GM21619 (cell line): ENCODE measurements at regions not wholly inside any gene's neighbourhood (a gene's known extent, or its start where the extent isn't known, plus 50 kb on each side); places are given as distances from the start of the nearest gene placed in this dataset.
"Not testable (repeated sequence)": the region's sequence is repeated elsewhere in the genome, so short reads cannot be mapped to it uniquely, and the experiment has no call there.

ENCODE experiments used
- ATAC-seq: cut with Tn5 transposase; IDR thresholded peaks from one replicate; pipeline ENCODE4 v1.9.1; 2021; ENCODE audit not compliant: unreplicated experiment

GRCh38 chr1:73100216-73100615, 817.9 kb upstream of the NEGR1 start:
- no peak for ATAC-seq

DNA sequence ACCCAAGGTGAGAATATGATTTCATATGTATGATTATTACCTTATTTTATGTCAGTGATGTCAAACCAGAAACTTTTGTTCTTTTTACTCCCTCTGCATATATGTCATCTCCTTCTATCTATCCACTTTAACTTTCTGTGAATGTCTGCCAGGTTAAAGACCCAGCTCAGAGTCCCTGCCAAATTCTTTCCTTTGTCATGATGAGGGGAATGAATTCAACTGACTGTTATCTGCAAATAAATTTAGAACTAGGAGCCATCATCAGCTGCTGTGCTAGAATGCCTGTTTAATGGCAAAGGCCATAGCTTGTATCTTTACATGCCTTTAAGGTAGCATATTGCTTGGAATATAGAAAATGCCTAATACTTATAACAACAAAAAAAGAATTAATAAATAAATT, 815.6 kb upstream of the NEGR1 start:
- ATAC-seq, result no peak

- ATAC-seq, result no peak
Observed at GRCh38 chr1:73096841-73097240, 814.5 kb upstream of the NEGR1 start.

DNA sequence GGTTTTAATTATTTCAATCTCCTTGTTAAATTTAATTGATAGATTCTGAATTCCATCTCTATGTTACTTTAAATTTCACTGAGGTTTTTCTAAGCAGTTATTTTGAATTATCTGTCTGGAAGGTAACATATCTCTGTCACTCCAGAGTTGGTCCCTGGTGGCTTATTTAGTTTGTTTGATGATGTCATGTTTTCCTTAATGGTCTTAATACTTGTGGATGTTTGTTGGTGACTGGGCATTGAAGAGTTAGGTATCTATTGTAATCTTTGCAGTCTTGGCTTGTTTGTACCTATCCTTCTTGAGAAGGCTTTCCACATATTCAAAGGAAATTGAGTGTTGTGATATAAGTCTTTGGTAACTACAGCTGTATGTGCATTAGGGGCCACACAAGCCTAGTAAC, 810.0 kb upstream of the NEGR1 start:
- no peak for ATAC-seq

DNA sequence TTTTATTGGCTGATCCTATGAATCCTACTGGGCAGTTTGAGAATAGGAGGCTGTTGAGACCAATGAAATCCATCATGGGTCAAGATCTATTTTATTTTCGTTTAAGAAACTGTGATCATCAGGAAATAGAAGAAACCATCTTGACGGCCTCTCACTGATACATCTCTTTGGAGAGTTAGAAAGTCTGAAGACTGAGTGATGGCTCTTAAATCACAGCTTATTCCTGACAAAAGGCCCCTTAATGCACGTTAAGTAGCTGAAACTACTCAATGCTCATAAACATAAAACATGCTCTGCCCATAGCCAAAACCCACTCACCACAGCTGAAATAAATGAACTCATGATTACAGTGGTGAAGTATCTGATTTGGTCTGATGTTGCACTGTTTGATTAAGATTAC, 784.5 kb upstream of the NEGR1 start:
- ATAC-seq, result no peak

DNA sequence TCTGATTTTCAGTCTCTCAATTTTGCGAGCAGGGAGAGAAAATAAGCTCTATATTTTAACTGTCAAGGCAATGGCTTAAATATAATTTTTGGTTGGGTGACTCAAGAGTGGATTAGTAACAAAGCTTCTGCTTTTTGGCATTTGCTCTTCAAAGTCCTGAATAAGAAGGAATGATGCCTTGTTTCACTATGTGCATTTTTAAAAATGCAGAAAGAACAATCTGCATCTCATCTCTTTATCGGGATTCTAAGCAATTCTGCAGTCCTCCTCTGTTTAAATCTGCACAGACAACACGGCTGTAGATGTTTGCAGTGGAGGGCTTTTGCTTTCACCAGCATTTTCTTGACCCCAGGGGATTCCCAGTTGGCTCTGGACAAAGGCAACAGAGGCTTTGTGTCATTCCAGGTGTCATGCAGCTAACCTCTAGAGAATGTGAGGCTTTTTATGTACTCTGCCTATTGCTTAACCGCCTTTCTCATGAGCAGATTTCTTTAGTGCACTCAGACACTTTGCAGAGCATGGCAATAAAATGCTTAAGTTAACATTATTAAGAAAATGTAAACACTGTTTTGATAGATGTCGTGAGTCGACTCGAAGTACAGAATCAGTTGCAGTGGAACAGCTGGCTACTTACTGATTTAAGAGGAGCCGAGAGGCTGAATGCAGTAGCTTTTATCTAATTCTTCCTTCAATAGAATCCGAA, 783.2 kb upstream of the NEGR1 start:
- no peak for ATAC-seq

DNA sequence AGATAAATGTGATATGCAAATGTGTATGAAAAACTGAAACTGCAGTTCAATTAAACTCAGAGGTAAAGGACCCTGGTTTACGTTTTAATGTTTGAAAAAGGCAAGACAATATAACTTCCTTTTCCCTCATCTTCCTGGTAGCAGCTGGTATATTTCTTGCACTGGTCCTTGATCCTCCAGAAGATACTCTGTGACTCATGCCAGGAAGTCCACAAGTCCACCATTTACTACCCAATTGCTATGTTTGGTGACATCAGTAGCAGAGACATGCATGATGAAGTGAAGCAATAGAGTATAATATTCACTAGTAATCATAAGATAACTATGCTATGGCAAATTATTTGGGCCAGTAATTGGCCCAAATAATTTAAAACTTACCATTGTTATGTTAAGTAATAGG, 774.5 kb upstream of the NEGR1 start:
- no peak for ATAC-seq

DNA sequence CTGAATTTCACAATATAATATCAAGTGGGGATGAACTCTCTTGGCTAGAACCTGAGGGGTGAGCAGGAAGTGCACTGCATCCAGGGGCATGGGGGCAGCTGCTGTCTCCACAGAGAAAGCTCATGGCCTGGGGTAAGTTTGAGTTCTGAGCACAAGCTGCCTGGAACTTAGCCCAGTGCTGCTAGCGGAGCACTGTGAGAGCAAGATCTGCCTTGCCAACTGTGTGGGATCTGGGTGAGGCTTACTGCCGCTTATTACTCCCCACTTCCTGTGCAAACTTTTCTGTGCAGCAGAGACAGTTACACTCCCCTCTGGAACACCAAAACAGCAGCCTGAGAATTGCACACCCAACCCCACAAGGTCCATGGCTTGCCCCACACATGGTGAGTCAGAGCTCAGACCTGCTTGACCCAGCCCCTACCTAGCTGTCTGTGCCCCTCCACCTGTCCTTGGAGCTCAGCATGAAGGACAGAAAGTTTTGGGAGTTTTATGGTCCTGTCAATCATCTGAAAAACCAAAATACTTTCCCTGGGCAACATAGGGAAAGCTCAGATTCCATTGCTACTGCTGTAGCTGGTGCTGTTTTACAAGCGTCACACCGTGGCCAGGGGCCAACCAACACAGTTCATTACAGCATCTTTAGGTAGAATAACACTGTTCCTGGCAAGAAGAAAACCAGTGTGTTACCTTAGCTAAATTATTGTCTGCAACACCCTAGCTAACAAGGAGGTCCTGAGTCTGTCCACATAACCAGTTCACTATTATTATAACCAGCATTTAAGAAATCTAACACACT, 762.1 kb upstream of the NEGR1 start:
- ATAC-seq, result no peak

DNA sequence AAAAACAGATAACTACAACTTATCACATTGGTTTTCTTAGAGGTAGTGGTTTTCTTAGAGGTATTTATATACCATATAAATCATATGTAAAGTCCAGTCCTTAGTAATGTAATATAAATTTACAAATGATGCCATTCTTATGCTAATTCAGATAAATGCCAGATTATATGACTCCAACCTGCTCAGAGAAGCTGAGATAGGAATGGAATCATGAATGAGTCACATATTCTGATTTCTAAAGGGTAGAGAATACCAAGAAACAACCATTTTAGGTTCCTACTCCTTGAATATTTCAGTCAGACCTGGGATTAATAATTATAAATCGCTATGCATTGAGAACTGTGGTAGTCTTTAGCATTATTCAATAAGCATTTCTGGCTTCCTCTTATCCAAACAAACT, 760.1 kb upstream of the NEGR1 start:
- no peak for ATAC-seq

DNA sequence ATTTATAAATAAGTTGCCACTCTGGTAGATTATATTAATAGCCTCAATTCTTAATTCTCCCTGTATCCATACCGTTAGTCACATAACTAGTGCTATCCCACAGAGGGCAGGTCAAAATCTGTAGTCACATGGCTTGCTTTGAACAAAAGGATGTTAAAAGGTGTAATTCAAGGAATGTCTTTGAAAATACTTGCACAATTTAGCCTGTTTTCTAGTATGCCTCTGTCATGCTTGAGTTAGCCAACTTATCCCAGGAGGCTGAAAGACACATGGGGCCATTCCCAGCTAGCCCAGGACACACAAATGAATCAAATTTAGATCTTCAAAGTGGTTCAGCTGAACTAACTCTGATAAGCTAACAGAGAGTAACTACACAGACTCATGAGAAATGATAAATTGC, 758.5 kb upstream of the NEGR1 start:
- no peak for ATAC-seq

GRCh38 chr1:73034271-73034670, 751.9 kb upstream of the NEGR1 start:
- no peak for ATAC-seq

DNA sequence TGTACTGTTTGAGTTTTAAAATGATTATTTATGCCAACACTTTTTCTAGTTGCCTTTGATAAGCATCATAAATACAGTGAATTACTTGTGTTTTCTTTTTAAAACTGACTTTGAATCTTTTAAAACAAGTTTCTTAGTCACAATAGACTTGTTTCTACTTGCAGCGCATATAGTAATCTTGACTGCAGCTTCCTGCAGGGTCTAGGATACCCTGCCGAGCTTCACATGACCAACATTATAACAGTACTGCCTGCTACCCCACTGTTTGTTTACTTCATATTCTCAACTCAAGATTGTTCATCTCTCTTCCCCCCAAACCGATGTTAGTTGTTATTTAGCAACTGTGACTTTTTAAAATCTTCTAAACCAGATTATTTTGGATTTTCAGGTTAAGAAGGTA, 751.3 kb upstream of the NEGR1 start:
- no peak for ATAC-seq

DNA sequence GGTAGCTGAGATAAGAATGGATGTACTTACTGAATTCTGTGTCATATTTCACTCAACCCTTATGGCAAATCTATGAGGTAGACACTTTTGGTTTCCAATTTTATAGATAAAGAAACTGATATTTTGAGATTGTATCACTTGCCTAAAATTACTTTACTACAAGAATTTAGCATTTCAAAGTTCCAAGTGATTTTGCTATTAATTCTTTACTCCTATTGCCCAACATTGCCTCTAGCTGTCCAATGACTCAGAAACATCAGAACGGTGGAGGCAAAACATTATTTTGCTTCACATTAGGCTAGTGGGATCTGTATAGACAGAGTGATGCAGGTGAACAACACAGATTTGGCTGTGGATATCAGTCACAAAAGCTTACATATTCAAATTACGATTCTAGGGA, 747.2 kb upstream of the NEGR1 start:
- no peak for ATAC-seq

DNA sequence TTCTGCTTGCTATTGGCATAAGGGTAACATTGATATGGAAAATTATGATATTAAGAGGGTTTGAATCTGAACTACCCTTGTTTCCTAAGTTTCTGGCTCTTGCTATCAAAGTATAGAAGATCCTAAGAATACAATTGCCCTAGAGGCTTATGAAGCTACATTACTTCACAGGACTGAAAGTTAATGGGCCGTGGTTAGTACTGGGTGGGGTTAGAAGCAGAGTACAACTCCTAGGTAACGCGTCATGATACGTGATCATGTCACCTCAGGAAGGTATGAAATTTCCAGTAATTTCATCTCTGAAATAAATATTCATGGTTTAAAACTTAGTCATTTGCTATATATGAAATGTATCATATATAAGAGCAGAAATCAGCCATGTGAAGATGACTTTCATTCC, 743.8 kb upstream of the NEGR1 start:
- no peak for ATAC-seq

- ATAC-seq, result no peak
Observed at GRCh38 chr1:73009938-73010337, 727.6 kb upstream of the NEGR1 start.

DNA sequence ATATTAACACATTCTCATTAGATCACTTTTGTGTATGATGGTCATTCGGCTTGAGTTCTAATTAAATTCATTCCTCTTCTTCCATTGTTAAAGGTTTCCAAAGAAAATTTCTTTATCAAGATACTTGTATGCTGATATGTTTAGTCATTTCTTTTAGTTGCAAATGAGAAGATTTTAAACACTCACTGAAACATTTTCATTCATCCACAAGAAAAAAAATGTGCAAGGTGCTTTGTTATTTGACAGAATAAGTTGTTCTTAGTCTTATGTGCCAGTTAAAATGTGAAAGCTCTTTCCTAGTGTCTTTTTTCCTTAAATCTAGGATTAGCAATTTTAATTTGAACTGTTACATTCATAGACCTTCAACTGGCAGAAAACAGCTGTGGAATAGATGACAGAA, 727.0 kb upstream of the NEGR1 start:
- ATAC-seq, result no peak

DNA sequence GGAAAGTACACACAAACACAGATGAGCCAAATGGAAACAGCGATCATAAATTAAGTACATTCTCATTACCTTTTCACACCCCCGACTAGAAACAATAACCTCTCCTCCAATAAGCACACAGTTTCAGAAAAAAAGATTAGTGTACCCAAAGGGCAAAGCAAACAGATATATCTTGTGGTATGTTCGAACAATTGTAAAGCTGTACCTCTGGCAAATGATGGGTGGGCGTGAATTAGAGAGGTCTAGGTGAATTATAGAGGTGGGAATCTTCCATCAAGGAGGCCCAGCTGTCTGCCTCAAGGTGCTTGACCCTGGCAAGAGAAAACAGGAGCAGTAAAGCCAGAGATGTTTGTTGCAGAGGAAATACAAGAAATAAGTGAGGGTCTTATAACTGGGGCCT, 715.3 kb upstream of the NEGR1 start:
- ATAC-seq, result no peak

DNA sequence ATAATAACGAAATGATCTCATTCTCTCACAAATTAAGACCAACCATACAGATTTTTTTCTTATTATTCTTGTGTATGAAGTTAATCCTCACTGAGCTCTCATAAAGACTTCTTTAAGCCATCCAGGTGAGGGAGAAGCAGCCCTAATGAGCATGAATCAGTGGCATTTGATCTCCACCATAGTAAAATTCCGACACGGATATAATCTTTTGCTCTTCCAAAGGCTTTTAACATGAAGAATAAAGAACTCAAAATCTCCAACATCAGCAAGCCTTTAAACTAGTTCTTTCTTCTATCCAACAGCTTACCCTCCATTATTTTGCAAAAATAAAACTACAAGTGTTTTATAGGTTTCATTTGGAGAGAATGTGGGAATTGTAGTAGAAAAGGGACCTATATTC, 714.7 kb upstream of the NEGR1 start:
- no peak for ATAC-seq

DNA sequence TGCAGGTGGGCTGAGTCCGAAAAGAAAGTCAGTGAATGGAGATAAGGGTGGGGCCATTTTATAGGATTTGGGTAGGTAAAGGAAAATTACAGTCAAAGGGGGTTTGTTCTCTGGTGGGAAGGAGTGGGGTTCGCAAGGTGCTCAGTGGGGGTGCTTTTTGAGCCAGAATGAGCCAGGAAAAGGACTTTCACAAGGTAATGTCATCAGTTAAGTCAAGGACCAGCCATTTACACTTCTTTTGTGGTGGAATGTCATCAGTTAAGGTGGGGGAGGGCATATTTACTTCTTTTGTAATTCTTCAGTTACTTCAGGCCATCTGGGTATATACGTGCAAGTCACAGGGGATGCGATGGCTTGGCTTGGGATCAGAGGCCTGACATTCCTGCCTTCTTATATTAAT, 705.5 kb upstream of the NEGR1 start:
- not testable (repeated sequence) for ATAC-seq

- ATAC-seq, result no peak
Observed at GRCh38 chr1:72986591-72987290, 704.4 kb upstream of the NEGR1 start.

DNA sequence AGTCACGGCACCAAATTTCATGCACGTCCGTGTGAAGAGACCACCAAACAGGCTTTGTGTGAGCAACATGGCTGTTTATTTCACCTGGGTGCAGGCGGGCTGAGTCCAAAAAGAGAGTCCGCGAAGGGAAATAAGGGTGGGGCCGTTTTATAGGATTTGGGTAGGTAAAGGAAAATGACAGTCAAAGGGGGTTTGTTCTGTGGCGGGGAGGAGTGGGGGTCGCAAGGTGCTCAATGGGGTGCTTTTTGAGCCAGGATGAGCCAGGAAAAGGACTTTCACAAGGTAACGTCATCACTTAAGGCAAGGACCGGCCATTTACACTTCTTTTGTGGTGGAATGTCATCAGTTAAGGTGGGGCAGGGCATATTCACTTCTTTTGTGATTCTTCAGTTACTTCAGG, 702.7 kb upstream of the NEGR1 start:
- ATAC-seq, result not testable (repeated sequence)

DNA sequence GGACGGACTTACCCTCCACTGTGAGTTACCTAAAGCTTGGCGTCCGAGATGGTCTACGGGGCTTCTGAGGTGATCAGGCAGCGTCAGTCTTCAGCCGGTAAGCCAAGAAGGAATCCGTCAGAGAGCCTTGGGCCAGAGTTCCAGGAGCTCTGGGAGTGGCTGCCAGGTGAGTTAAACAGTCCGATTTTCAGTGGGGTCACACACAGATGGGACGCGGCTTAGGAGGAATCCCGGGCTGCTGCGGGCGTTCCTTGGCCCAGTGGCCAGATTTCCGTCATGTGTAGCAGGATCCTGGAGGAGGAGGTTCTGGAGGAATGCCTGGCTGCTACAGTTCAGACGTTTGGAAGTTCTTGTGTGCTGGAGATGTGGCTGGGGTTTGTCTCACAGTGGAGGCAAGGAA, 700.7 kb upstream of the NEGR1 start:
- not testable (repeated sequence) for ATAC-seq
